ENCODE measurements at regions not wholly inside any gene's neighbourhood (a gene's known extent, or its start where the extent isn't known, plus 50 kb on each side); places are given as distances from the start of the nearest gene placed in this dataset.

DNA sequence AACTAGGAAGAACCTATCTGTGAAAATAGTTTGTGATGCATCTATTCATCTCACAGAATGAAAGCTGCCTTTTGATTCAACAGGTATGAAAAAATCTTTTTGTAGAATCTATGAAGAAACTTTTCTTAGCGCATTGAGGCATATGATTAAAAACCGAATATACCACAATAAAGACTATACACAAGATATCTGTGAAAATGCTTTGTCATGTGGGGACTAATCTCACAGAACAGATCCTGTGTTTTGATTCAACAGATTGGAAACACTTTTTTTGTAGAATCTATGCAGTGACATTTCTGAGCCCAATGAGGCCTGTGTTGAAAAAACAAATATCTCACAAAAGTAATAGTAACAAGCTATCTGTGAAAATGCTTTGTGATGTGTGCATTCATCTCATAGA lies 2247.5 kb downstream of the TP53TG3F start:
- Histone ChIP-seq H3K36me3 (no peaks in the 10 kb centered on the region), H3K4me3 (no peak overlapping the region), H3K27me3 (replicated peaks in 1 of 7) (no peaks in the 10 kb centered on the region), H3K27ac (no peak overlapping the region), H3K4me1 (no peaks in the 10 kb centered on the region), H3K9me3 (peaks cover 0 to 99% (median 88%) of the 10 kb centered on the region in 8 donors)
- 87 to 95% (median 93%) methylated on average over 2 of the region's 2 CpGs for WGBS, 5 donors
- TF ChIP-seq POLR2AphosphoS5 (IDR thresholded peaks at IDR 0.05) (no peak), POLR2A (IDR thresholded peaks at IDR 0.05) (no peak), CTCF (IDR thresholded peaks at IDR 0.05 in 8 of 11, conservative IDR thresholded peaks at IDR 0.05 in 3 of 11) (no peak)
- no peak for DNase-seq
- intact Hi-C loops (cut with DNase I; ENCODE audit: low total_unique reads) = loop anchor here (10.0 kb wide), 1 partner anchor 62 kb away; no protein-coding TSS in a partner anchor

DNA sequence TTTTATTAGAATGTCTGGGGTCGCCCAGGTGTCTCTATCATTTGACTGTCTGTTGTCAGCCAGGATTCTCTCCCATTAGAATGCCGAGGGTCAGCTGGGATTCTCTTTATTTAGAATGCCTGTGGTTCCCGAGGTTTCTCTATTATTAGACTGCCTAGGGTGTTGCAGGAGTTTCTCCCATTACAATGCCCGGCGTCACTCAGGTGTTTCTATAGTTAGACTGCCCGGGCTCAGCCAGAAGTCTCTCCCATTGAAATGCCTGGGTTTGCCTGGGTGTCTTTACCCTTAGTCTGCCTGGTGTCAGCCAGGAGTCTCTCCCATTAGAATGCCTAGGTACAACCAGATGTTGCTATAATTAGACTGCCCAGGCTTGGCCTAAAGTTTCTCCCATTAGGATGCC lies 2252.0 kb downstream of the TP53TG3F start:
- TF ChIP-seq CTCF (IDR thresholded peaks at IDR 0.05 in 8 of 11, conservative IDR thresholded peaks at IDR 0.05 in 3 of 11) (no peak), POLR2AphosphoS5 (IDR thresholded peaks at IDR 0.05) (no peak), POLR2A (IDR thresholded peaks at IDR 0.05) (no peak)
- Histone ChIP-seq H3K27ac (no peak overlapping the region), H3K4me1 (no peaks in the 10 kb centered on the region), H3K4me3 (no peak overlapping the region), H3K9me3 (peaks cover 2 to 98% (median 90%) of the 10 kb centered on the region in 8 donors), H3K27me3 (replicated peaks in 1 of 7) (no peaks in the 10 kb centered on the region), H3K36me3 (no peaks in the 10 kb centered on the region)
- no peak for DNase-seq
- WGBS, 5 donors = 69 to 82% (median 74%) methylated on average over 6 of the region's 6 CpGs
- intact Hi-C loops (cut with DNase I; ENCODE audit: low total_unique reads) = no loop called here

DNA sequence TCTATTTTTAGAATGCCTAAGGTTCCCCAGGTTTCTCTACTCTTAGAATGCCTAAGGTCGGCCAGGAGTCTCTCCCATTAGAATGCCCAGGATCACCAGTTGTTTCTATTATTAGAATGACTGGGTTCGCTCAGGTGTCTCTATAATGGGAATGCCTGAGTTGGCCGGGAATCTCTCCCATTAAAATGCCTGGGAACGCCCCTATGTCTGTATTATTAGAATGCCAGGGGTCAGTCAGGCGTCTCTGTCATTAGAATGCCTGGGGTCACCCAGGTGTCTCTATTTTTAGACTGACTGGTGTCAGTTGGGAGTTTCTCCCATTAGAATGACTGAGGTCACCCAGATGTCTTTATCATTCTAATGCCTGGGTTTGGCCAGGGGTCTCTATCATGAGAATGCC lies 2252.5 kb downstream of the TP53TG3F start:
- Histone ChIP-seq H3K9me3 (peaks cover 3 to 98% (median 92%) of the 10 kb centered on the region in 8 donors), H3K4me1 (no peaks in the 10 kb centered on the region), H3K4me3 (no peak overlapping the region), H3K27ac (no peak overlapping the region), H3K27me3 (replicated peaks in 1 of 7) (no peaks in the 10 kb centered on the region), H3K36me3 (no peaks in the 10 kb centered on the region)
- intact Hi-C loops (cut with DNase I; ENCODE audit: low total_unique reads) = no loop called here
- 66 to 78% (median 69%) methylated on average over 5 of the region's 5 CpGs for WGBS, 5 donors
- TF ChIP-seq CTCF (IDR thresholded peaks at IDR 0.05 in 8 of 11, conservative IDR thresholded peaks at IDR 0.05 in 3 of 11) (no peak), POLR2AphosphoS5 (IDR thresholded peaks at IDR 0.05) (no peak), POLR2A (IDR thresholded peaks at IDR 0.05) (no peak)
- DNase-seq = no peak

DNA sequence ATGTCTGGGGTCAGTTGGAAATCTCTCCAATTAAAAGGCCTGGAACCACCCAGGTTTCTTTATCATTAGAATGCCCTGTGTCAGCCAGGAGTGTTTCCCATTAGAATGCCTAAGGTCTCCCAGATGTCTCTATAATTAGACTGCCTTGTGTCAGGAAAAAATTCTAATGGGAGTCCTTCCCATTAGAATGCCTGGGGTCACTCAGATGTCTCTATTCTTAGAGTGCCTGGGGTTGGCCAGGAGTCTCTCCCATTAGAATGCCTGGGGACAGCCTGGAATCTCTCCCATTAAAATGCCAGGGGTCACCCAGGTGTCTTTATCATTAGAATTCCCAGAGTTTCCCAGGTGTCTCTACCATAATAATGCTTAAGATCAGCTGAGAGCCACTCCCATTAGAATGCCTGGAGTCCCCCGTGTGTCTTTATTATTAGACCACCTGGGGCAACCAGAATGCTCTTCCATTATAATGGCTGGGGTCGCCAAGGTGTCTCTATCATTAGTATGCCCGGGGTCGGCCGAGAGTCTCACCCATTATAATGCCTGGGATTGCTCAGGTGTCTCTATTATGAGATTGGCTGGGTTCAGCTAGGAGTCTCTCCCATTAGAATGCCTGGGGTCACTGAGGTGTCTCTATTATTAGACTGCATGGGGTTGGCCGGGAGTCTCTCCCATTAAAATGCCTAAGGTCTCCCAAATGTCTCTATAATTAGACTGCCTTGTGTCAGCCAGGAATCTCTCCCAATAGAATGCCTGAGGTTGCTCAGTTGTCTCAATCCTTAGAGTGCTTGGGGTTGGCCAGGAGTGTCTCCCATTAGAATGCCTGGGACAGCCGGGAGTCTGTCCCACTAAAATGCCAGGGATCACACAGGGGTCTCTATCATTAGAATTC lies 2254.6 kb downstream of the TP53TG3F start:
- Histone ChIP-seq H3K27me3 (replicated peaks in 1 of 7) (no peaks in the 10 kb centered on the region), H3K36me3 (no peaks in the 10 kb centered on the region), H3K4me3 (no peak overlapping the region), H3K9me3 (peaks cover 3 to 96% (median 88%) of the 10 kb centered on the region in 8 donors), H3K4me1 (no peaks in the 10 kb centered on the region), H3K27ac (no peak overlapping the region)
- intact Hi-C loops (cut with DNase I; ENCODE audit: low total_unique reads) = no loop called here
- DNase-seq = no peak
- TF ChIP-seq CTCF (IDR thresholded peaks at IDR 0.05 in 8 of 11, conservative IDR thresholded peaks at IDR 0.05 in 3 of 11) (no peak), POLR2AphosphoS5 (IDR thresholded peaks at IDR 0.05) (no peak), POLR2A (IDR thresholded peaks at IDR 0.05) (no peak)
- WGBS, 5 donors = 67 to 77% (median 75%) methylated on average over 7 of the region's 7 CpGs
